HFF-Myc (cell line): ENCODE measurements at regions not wholly inside any gene's neighbourhood (a gene's known extent, or its start where the extent isn't known, plus 50 kb on each side); places are given as distances from the start of the nearest gene placed in this dataset.

ENCODE experiments used
- DNase-seq: peaks from one replicate; pipeline ENCODE4 v3.0.0-alpha.2; 2011; ENCODE audit warnings: low read depth; ENCODE audit errors: extremely low read depth
- H3K4me3 ChIP-seq: replicated peaks from 2 replicates; pipeline ENCODE4 v1.5.1; 2011; ENCODE audit warnings: low read depth, mild to moderate bottlenecking, control low read depth, low read length
- TF ChIP-seq, protein P1 (sequence below): IDR thresholded peaks from 2 replicates; pipeline ENCODE4 v1.5.1; 2012; ENCODE audit warnings: mild to moderate bottlenecking, low read depth, low read length, control low read depth; ENCODE audit errors: missing control alignments

DNA sequence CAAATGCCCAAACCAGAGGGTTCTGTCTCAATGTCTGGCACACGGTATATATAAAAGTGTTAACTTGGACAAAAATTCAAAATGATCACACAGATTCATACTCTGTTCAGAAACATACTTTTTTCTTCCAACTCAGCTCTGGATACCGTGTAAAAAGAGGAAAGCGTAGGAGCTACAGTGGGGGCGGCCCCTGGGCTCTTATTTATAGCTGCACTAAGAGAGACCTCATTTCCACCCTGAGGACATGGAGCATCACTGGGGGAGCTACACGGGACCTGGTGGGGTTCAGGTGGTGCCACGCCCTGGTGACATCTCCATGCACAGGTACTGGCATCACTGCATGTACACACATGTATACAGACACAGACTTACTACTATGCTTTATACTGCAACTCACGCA is 185.9 kb upstream of the FOXQ1 start:
- no peak for DNase-seq
- H3K4me3 ChIP-seq: no peak overlapping the region
- TF ChIP-seq, protein P1, sequence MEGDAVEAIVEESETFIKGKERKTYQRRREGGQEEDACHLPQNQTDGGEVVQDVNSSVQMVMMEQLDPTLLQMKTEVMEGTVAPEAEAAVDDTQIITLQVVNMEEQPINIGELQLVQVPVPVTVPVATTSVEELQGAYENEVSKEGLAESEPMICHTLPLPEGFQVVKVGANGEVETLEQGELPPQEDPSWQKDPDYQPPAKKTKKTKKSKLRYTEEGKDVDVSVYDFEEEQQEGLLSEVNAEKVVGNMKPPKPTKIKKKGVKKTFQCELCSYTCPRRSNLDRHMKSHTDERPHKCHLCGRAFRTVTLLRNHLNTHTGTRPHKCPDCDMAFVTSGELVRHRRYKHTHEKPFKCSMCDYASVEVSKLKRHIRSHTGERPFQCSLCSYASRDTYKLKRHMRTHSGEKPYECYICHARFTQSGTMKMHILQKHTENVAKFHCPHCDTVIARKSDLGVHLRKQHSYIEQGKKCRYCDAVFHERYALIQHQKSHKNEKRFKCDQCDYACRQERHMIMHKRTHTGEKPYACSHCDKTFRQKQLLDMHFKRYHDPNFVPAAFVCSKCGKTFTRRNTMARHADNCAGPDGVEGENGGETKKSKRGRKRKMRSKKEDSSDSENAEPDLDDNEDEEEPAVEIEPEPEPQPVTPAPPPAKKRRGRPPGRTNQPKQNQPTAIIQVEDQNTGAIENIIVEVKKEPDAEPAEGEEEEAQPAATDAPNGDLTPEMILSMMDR: no peak

DNA sequence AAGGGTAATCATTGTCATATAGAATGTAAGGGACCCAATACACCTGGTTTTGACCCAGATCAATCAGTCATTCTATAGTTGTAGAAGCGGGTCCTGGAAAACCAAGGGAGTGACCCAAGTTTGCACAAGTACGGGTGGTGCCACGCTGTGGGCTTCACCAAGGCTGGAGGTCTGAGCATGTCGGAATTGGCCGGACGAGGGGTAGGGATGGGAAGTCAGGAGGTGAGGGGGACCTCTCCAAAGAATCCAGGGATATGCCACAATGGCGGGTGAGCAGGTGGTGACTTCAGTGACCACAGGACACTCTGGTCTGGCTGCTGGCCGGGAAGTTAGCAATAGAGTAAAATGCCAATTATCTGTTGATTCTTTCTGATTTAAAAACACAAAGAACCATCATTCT is 186.6 kb upstream of the FOXQ1 start:
- DNase-seq: no peak
- TF ChIP-seq, protein P1: no peak
- no peak overlapping the region for H3K4me3 ChIP-seq

DNA sequence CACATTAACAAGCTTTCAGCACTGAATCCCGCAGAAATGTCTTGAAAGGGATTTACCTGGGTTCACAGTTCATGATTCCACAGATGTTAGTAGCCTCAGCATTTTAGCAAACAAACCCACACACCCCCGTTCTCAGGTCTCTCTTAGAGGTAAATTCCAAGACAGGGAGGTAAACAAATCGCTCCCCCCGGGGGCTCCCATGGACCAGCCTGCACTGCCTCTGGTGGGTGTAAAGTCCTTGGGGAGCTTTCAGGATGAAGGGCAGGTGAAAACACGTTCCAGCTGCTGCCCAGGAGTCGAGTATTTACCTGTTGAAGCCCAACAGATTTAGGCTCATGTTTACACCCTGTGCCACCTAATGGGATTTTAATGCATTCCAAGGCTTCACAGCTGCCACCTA is 187.0 kb upstream of the FOXQ1 start:
- no peak overlapping the region for H3K4me3 ChIP-seq
- TF ChIP-seq, protein P1: no peak
- DNase-seq: no peak

DNA sequence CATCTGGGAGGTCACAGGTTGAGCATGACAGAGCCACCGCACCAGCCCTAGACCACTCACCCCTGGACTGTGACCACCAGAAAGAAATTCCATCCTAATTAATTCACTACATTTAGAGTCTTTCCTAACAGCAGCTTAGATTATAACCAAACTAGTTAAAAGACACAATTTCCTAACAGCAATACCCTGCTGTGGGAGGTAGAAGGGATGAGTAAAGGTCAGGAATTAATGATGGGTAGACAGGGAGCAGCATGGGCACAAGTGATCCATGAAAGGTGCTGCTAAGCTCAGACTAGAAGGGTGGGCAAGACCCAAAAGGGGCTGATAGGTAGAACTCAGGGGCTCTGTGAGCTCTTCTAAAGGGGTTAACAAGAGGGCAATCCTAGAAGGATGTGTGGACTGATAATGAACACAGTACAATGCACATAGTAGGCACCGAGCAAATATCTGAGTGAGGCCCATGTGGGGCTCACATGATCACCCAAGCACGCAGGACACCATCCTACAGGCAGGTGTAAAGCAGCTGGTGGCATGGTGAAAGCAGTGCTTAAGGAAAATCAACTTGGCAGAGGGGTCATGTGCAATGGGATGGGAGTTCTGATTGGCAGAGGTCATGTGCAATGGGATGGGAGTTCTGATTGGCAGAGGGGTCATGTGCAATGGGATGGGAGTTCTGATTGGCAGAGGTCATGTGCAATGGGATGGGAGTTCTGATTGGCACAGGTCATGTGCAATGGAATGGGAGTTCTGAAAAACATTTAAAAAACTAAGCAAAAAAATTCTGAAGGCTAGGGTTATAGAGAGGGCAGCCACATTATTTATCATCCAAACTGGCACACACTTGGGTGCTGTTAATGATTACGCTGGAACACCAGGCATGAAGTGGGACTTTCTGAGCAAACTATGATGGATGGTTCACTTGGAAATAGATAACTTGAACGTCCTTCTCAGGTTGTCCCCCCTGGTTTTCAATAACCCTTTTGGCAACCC is 188.2 kb upstream of the FOXQ1 start:
- no peak for DNase-seq
- no peak overlapping the region for H3K4me3 ChIP-seq
- TF ChIP-seq, protein P1: no peak

DNA sequence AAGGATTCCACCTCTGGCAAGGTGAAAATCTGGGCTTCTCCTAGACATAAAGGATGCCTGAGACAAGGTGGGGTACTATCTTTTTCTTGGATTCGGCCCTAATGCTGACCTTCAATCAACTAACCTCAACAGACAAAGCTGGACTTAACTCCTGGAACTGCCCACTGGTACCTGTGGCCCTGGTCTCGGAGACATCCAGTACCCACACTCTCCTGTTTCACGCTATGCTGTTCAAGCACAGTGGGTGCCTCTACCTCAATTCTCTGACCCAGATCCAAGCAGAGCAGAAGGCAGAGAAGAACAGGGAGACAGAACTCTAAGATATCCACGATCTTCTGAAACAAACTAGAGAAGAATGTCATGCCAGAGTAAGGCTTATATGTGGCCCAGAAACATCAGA is 189.8 kb upstream of the FOXQ1 start:
- no peak for DNase-seq
- TF ChIP-seq, protein P1: no peak
- H3K4me3 ChIP-seq: no peak overlapping the region

DNA sequence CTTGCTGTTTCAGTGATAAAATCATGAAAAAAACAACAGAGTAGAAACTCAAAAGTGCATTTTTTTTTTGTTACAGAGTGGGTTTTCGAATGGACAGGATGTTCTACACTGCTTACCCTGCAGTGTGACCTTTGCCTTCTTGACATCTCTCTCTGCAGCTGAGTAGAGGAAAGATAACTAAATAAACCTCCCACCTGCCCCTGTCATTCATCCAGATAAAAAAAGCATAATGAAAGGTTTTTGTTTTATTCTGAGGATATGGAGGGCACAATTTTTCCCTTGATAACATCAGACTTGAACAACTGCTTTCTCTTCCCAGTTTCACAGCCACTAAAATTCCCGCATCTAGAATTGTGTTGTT is 193.6 kb upstream of the FOXQ1 start:
- DNase-seq: no peak
- no peak overlapping the region for H3K4me3 ChIP-seq
- TF ChIP-seq, protein P1: no peak
